ENCODE measurements at regions not wholly inside any gene's neighbourhood (a gene's known extent, or its start where the extent isn't known, plus 50 kb on each side); places are given as distances from the start of the nearest gene placed in this dataset.

- TF ChIP-seq SIN3A (IDR thresholded peaks at IDR 0.05; ENCODE audit: borderline replicate concordance, insufficient read depth, low read length), result no peak
- peak; percentile 85 to 99 for TF ChIP-seq REST (IDR thresholded peaks at IDR 0.05; ENCODE audit: insufficient read depth in 1 of 2, low read depth in 2 of 2, low read length in 2 of 2)
Observed at GRCh38 chr2:16546128-16546754, 119.4 kb downstream of the CYRIA start.

GRCh38 chr2:16538707-16539106, 126.9 kb downstream of the CYRIA start:
- TF ChIP-seq POLR2AphosphoS5 (IDR thresholded peaks at IDR 0.05; ENCODE audit: low read depth, low read length) (no peak), REST (IDR thresholded peaks at IDR 0.05; ENCODE audit: insufficient read depth in 1 of 2, low read depth in 2 of 2, low read length in 2 of 2) (no peak), FOXP2 (optimal IDR thresholded peaks at IDR 0.05; ENCODE audit: borderline replicate concordance, extremely low read depth, extremely low read length, insufficient read depth) (no peak), TAF1 (IDR thresholded peaks at IDR 0.05; ENCODE audit: borderline replicate concordance, insufficient read depth, low read length) (no peak), SIN3A (IDR thresholded peaks at IDR 0.05; ENCODE audit: borderline replicate concordance, insufficient read depth, low read length) (no peak)

- TF ChIP-seq SIN3A (IDR thresholded peaks at IDR 0.05; ENCODE audit: borderline replicate concordance, insufficient read depth, low read length) (no peak), FOXP2 (optimal IDR thresholded peaks at IDR 0.05; ENCODE audit: borderline replicate concordance, extremely low read depth, extremely low read length, insufficient read depth) (no peak), POLR2AphosphoS5 (IDR thresholded peaks at IDR 0.05; ENCODE audit: low read depth, low read length) (no peak), TAF1 (IDR thresholded peaks at IDR 0.05; ENCODE audit: borderline replicate concordance, insufficient read depth, low read length) (no peak), REST (IDR thresholded peaks at IDR 0.05; ENCODE audit: insufficient read depth in 1 of 2, low read depth in 2 of 2, low read length in 2 of 2) (no peak)
Observed at GRCh38 chr2:16537347-16537746, 128.3 kb downstream of the CYRIA start.

GRCh38 chr2:16526193-16526592, 139.4 kb downstream of the CYRIA start:
- TF ChIP-seq REST (IDR thresholded peaks at IDR 0.05; ENCODE audit: insufficient read depth in 1 of 2, low read depth in 2 of 2, low read length in 2 of 2) (no peak), FOXP2 (optimal IDR thresholded peaks at IDR 0.05; ENCODE audit: borderline replicate concordance, extremely low read depth, extremely low read length, insufficient read depth) (no peak), POLR2AphosphoS5 (IDR thresholded peaks at IDR 0.05; ENCODE audit: low read depth, low read length) (no peak), SIN3A (IDR thresholded peaks at IDR 0.05; ENCODE audit: borderline replicate concordance, insufficient read depth, low read length) (no peak), TAF1 (IDR thresholded peaks at IDR 0.05; ENCODE audit: borderline replicate concordance, insufficient read depth, low read length) (no peak)
